ENCODE measurements at regions not wholly inside any gene's neighbourhood (a gene's known extent, or its start where the extent isn't known, plus 50 kb on each side); places are given as distances from the start of the nearest gene placed in this dataset.
A peak's percentile ranks its signal among the peaks of the same experiment; 100 is the strongest.
"Not testable (repeated sequence)": the region's sequence is repeated elsewhere in the genome, so short reads cannot be mapped to it uniquely, and the experiment has no call there.

GRCh38 chr2:43019025-43019367 lies 207.4 kb downstream of the ZFP36L2 start:
- no peak for DNase-seq (ENCODE audit: low spot score)

DNA sequence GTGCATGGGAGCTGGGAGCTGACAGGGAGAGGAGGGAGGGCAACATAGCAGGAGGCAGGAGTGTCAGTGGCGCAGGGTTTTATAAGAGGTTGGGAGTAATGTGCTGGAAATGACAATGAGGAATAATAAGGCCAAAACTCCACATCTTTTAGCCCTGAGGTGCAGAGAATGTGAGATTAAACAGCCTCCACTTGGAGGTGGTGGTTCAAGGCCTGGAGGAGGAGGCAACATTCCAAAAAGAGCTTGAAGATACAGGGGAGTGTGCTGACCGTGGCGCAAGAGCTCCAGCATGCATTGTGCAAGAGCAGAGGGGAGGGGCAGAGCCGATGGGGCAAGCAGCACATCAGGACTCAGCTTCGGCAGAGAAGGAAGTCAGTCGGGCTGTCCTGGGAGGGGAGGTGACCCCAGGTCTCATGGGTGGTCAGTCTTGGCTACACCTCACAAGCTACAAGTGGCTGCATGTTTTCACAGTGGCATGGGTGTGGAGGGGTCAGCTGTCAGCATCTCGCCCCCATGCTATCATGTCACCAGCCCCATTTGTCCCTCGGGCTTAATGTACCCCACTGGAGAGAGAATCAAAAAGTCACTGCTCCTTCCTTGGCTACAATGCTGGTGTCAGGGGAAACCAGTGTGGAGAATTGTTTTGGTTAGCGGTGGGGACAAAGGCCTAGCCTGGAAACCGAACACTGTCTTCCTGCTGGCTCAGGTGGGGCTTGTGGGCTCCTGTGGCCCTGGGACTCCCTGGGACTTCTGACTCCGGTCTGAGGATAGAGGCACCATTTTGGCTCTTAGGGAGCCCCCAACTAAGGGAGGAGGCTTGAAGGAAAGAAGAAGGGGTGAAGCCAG lies 208.0 kb downstream of the ZFP36L2 start:
- no peak for DNase-seq (ENCODE audit: low spot score)

- no peak for DNase-seq (ENCODE audit: low spot score)
These were observed 212.5 kb downstream of the ZFP36L2 start for GRCh38 chr2:43013821-43014345.

DNA sequence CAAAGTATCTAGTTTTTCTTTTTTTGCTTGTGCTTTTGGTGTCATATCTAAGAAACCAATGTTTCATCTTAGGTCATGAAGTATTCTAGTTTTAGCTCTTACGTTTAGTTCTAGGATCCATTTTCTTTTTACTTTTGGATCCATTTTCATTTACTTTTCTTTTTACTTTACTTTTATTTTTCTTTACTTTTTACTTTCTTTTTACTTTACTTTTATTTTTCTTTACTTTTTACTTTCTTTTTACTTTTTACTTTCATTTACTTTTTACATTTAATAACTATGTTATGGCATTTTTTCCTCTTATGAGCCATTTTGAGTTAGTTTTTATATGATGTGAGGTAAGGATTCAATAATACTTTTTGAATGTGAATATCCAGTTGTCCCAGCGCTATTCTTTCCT lies 213.4 kb downstream of the ZFP36L2 start:
- DNase-seq (ENCODE audit: low spot score), result no peak

DNA sequence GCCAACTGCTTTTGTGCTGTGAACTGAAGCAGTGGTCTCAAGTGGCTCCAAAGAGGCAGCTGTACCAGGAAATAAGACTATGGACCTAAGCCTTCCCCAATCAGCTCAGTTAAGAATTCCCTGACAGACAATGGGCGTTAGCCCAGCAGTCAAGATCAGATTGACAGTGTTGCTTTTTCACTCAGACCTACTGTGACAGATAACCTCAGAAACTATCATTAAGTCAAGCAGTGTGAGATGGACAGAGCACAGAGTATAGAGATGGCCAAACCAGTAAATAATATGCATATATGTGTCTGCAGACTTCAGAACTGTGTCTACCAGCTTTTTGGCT lies 215.3 kb downstream of the ZFP36L2 start:
- DNase-seq (ENCODE audit: low spot score), result no peak

- no peak for DNase-seq (ENCODE audit: low spot score)
These were observed 215.8 kb downstream of the ZFP36L2 start for GRCh38 chr2:43010438-43011157.

- no peak for DNase-seq (ENCODE audit: low spot score)
These were observed 217.0 kb downstream of the ZFP36L2 start for GRCh38 chr2:43009448-43009847.

DNA sequence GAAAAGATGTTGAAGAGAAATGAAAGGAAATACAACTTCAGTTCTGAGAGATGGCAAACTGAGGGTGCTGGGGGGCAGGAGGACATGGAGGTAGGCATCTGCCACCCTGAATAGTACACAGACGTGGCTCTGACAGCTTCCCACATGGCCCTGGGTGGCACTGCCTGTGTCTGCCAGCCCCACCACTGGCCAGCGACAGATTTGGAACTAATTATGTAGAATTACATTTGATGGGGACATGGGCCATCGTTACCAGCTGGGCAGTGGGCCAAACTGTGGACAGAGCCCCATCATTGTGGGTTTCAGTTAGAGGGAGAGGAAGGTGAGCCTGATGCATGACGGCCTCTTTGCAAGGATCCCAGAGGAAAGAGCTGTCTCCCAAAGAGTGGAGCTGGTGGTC lies 216.0 kb upstream of the HAAO start:
- no peak for DNase-seq (ENCODE audit: low spot score)

GRCh38 chr2:43007901-43008300 lies 215.5 kb upstream of the HAAO start:
- no peak for DNase-seq (ENCODE audit: low spot score)

DNA sequence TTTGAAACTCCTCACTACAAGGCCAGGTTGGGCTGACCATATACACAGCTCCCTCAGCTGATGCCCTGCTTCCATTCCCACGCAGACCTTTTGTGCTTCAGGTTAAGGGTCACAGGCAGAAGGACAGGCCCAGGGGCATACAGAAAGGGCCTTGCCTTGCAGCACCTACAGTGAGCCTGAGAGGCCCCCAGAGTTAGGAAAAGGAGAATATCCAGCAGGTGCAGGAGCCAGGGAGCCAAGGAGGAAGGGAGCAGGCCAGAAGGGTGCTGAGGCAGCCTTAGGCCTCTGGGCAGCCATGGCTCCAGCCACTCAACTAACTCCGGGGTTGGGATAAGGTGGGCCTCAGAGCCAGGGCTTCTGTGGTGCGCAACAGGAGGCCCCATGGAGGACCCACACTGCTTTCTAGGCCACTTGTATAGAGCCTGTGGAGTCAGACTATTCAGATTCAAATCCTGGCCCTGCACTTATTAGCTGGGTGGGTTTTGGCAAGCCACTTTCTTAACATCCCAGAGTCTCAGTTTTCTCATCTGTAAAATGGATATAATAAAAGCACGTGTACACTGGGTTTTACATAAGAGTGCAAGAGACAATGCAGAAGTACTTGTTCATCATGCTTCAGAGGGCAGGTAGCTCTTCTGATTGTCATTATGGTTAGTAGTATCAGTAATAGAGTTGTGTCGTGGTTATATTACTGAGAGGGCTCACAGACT lies 214.6 kb upstream of the HAAO start:
- DNase-seq (ENCODE audit: low spot score), result no peak

DNA sequence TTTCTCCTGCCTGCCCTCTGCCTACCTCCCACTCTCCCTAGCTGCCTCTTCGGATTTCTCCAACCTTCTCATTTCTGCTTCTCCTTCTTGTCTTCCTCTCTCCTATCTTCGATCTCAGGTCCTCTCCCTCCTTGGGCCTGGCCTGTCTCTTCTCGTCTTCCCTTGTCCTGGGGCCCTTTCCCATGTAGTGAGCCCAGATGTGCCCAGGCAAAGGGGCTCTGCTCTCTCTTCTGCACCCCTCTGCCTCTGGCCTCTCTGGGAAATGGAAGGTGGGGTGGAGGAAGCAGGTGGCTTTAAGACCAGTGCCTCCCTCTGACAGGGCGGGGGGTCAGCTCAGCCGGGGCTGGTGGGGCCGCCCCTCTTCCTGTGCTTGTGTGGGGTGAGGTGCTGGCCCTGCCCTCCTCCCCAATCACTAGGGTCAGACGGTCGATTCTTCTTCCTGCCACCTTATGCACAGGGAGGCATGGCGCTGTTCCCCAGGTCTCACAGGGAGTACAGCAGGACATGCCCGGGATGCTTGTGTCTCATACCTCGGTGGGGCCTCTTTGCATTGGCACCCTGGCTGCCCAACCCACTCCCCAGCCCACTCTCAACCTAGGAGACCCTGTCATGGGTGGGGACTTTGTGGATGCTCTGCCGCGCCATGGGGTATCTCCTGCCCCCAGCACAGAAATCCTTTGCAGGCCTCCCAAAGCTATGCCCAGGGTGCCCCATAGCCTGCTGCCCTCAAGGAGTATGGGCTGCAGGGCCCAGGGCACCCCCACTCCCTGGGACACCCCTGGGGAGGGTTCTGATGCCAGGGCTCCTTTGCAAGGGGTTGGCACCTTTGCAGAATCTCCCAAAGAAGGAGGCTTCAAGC lies 213.8 kb upstream of the HAAO start:
- no peak for DNase-seq (ENCODE audit: low spot score)

- DNase-seq (ENCODE audit: low spot score), result peak; percentile 54
These were observed 213.0 kb upstream of the HAAO start for GRCh38 chr2:43005245-43005974.

- DNase-seq (ENCODE audit: low spot score), result no peak
These were observed 212.5 kb upstream of the HAAO start for GRCh38 chr2:43004879-43005244.

DNA sequence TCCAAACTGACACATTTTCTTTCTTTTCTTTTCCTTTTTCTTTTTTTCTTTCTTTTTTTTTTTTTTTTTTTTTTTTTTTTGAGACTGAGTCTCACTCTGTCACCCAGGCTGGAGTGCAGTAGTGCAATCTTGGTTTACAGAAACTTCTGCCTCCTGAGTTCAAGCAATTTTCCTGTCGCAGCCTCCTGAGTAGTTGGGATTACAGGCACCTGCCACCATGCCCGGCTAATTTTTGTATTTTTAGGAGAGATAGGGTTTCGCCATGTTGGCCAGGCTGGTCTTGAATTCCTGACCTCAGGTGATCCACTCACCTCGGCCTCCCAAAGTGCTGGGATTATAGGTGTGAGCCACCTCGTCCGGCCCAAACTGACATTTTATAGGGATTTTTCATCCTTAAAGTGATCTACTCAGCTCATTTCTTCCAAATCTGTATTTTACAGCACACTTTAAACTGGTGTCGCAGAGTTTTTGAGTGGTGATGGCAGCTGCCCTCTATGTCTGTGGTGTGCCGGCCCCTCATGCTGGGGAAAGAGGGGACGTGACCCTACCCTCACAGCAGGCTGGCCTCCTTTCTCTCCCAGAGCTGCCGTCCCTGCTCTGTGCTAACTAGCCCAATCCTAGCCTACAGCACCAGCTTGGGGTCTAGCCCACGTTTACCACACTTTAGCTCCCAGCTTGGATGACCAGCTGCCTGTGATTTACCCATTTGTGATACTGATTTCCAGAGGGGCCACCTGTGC lies 211.9 kb upstream of the HAAO start:
- DNase-seq (ENCODE audit: low spot score), result not testable (repeated sequence)

DNA sequence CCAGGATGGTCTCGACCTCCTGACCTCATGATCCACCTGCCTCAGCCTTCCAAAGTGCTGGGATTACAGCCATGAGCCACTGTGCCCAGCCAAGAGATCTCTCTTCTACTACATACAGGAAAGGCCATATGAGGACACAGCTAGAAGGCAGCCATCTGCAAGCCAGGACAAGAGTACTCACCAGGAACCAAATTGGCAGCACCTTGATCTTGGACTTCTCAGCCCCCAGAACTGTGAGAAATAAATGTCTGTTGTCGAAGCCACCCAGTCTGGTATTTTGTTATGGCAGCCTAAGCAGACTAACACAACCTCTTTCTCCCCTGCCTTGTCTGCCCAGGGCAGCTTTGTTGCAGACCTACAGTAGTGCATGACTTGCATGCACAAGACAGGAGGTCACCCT lies 211.3 kb upstream of the HAAO start:
- DNase-seq (ENCODE audit: low spot score), result no peak

- no peak for DNase-seq (ENCODE audit: low spot score)
These were observed 209.5 kb upstream of the HAAO start for GRCh38 chr2:43001787-43002468.

- DNase-seq (ENCODE audit: low spot score), result no peak
These were observed 208.6 kb upstream of the HAAO start for GRCh38 chr2:43001055-43001378.

DNA sequence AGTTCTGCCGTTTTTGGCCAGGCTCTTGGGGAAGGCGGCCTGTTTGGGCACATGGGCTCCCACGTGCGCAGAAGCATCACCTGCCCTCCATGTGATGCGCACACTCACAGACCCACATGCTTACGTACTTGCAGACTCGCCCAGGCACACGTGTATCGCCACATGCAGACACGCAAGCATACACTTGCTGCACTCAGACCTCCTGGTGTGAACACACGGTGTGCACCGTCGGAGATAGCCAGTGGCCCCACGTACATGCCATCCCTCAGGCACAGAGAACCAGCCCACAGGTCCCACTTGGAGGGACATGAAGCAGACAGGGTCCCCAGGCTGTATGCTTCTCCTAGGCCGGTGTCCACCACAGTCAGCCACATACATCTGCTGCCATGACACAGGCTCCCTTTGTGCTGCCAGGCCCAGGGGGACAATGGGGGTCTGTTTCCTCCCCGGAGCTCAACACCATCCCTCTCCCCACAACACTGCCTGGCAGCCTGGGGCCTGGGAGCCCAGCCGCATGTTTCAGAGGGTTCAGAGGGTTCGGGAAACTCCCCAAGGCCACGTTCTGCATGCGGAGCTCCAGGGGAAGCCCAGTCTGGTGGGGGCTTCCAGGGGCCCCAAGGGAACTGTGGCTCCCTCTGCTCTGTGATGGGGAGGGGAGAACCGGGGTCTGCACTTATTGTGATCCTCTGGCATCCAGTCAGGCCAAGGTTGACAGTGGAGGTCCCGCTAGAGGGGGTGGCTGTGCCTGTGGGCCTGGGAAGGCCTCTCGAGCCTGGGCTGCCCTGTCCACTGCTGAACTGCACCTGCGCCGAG lies 208.1 kb upstream of the HAAO start:
- no peak for DNase-seq (ENCODE audit: low spot score)

GRCh38 chr2:42999856-43000241 lies 207.5 kb upstream of the HAAO start:
- DNase-seq (ENCODE audit: low spot score), result no peak

Data from hematopoietic multipotent progenitor cell treated with erythropoietin and hydrocortisone succinate and interleukin-3 and kit ligand, for 15 days (in vitro differentiated cells).